Retinal pigment epithelial cell (primary cell): ENCODE measurements at regions not wholly inside any gene's neighbourhood (a gene's known extent, or its start where the extent isn't known, plus 50 kb on each side); places are given as distances from the start of the nearest gene placed in this dataset.

Source experiments
- DNase-seq: peaks from one replicate; pipeline ENCODE4 v3.0.0-alpha.2; 2010; ENCODE audit warnings: low read depth
- H3K4me3 ChIP-seq: 2 replicates; pipeline ENCODE4 v1.5.1; 2011; ENCODE audit warnings: mild to moderate bottlenecking, low read length, control low read depth, moderate library complexity
- TF ChIP-seq, protein P1 (sequence below): conservative IDR thresholded peaks from 2 replicates; pipeline ENCODE4 v1.5.1; 2011; ENCODE audit warnings: low read depth, low read length, control low read depth, inconsistent platforms

DNA sequence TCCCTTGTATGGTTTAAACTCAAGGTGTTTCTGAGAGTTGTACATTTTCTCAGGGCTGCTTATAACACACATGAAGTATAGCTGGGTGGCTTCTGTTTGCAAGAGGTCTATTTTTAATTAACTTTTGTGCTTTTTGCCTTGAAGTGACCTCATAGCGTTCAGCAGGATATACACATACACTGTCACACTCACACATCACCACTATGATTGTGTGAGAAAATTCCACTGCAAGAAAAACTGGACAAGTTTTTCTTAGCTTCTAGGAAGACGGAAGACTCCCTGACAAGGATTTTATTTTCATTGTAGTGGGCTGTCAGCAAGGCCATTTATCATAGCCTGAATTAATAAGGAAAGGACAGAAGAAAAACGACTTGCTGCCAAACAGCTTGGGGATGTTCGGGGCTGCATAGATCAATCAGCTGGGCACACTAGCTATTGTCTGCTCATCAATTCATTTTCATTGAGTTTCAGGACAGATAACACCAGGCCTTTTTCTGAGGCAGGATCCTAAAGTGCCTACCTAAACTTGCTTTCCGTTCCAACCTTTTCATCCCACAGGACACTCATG lies 192.8 kb upstream of the CRBN start:
- no peak overlapping the region for H3K4me3 ChIP-seq
- no peak for DNase-seq
- TF ChIP-seq, protein P1, sequence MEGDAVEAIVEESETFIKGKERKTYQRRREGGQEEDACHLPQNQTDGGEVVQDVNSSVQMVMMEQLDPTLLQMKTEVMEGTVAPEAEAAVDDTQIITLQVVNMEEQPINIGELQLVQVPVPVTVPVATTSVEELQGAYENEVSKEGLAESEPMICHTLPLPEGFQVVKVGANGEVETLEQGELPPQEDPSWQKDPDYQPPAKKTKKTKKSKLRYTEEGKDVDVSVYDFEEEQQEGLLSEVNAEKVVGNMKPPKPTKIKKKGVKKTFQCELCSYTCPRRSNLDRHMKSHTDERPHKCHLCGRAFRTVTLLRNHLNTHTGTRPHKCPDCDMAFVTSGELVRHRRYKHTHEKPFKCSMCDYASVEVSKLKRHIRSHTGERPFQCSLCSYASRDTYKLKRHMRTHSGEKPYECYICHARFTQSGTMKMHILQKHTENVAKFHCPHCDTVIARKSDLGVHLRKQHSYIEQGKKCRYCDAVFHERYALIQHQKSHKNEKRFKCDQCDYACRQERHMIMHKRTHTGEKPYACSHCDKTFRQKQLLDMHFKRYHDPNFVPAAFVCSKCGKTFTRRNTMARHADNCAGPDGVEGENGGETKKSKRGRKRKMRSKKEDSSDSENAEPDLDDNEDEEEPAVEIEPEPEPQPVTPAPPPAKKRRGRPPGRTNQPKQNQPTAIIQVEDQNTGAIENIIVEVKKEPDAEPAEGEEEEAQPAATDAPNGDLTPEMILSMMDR = no peak

- TF ChIP-seq, protein P1 = no peak
- no peak overlapping the region for H3K4me3 ChIP-seq
- DNase-seq = no peak
Measured at GRCh38 chr3:3368306-3368705, 188.8 kb upstream of the CRBN start.

DNA sequence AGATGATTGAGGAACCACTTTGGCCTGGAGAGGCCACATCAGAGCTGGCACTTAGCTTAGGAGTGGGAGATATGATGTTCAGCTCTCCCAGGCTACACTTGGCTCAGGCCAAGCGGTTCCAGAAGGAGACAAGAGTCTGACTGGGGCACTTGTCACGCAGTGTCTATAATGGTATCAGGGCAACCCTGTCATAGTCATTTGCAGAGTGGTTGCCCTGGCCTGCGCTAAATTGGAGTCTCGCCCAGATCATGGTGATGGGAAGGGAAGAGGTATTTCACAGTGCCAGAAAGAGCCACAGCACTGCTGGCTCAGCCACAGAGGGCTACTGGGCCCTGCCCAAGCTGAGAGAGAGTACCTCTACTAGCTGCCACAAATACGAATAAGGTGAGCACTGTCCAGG lies 186.9 kb upstream of the CRBN start:
- H3K4me3 ChIP-seq = no peak overlapping the region
- TF ChIP-seq, protein P1 = no peak
- DNase-seq = no peak

- no peak overlapping the region for H3K4me3 ChIP-seq
- TF ChIP-seq, protein P1 = no peak
- DNase-seq = no peak
Measured at GRCh38 chr3:3365716-3366115, 186.2 kb upstream of the CRBN start.

GRCh38 chr3:3356846-3357245 lies 177.4 kb upstream of the CRBN start:
- TF ChIP-seq, protein P1 = no peak
- H3K4me3 ChIP-seq = no peak overlapping the region
- no peak for DNase-seq

- TF ChIP-seq, protein P1 = no peak
- no peak for DNase-seq
Measured at GRCh38 chr3:3355442-3355841, 176.0 kb upstream of the CRBN start.

GRCh38 chr3:3353153-3353552 lies 173.7 kb upstream of the CRBN start:
- TF ChIP-seq, protein P1 = no peak
- no peak for DNase-seq

More at GRCh38 chr3:3355442-3355841, 176.0 kb upstream of the CRBN start:
- no peak overlapping the region for H3K4me3 ChIP-seq

More at GRCh38 chr3:3353153-3353552, 173.7 kb upstream of the CRBN start:
- H3K4me3 ChIP-seq = no peak overlapping the region
